ENCODE measurements at regions not wholly inside any gene's neighbourhood (a gene's known extent, or its start where the extent isn't known, plus 50 kb on each side); places are given as distances from the start of the nearest gene placed in this dataset.

DNA sequence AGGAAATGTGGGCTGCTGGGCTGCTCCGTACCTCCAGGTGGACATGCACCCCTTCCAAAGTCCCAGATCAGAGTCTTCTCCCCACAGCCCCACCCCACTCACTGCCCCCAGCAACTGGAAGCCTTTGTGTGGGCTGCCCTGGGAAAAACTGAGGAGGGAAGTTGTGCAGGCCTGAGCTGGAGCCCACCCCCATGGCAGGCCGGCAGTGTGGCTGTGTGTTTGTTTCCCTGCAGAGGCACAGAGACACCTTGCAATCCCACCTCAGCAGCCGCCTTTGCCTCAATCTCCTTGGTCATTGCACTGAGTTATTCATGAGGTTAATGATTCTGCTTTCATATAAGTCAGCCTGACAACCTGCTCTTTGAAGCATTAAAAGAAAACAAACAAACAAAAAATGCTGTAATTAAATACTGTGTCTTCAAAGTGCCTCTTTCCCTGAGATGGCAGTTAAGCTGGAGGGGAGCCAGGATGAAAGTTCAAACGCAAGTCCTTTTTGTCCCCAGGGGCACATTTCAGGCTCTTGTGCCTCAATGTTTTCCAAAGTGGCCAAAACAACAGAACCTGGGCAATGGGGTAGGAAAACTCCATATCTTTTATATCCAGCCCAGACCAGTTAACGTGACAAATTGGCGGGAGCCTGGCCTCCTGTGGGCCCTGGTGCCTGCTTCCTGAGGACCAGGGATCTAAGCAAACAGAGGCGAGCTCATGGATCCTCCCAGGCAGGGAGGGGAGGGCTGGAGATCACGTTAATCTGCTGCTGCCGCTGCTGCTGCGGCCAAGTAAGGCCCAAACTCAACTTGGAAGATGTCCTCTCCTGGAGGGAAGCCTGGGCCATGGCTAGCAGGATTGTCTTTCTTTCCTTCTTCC lies 51.9 kb upstream of the TSPAN11 start:
- H3K4me3 ChIP-seq (ENCODE audit: low read depth, low read length), result no peak overlapping the region
- no peak for DNase-seq (ENCODE audit: low read depth)

- H3K4me3 ChIP-seq (ENCODE audit: low read depth, low read length), result no peak overlapping the region
- DNase-seq (ENCODE audit: low read depth), result no peak
Measured at GRCh38 chr12:30870491-30871265, 55.9 kb upstream of the TSPAN11 start.

- no peak overlapping the region for H3K4me3 ChIP-seq (ENCODE audit: low read depth, low read length)
- DNase-seq (ENCODE audit: low read depth), result no peak
Measured at GRCh38 chr12:30867415-30867814, 59.1 kb upstream of the TSPAN11 start.

GRCh38 chr12:30866256-30866655 lies 60.3 kb upstream of the TSPAN11 start:
- H3K4me3 ChIP-seq (ENCODE audit: low read depth, low read length), result no peak overlapping the region
- no peak for DNase-seq (ENCODE audit: low read depth)

DNA sequence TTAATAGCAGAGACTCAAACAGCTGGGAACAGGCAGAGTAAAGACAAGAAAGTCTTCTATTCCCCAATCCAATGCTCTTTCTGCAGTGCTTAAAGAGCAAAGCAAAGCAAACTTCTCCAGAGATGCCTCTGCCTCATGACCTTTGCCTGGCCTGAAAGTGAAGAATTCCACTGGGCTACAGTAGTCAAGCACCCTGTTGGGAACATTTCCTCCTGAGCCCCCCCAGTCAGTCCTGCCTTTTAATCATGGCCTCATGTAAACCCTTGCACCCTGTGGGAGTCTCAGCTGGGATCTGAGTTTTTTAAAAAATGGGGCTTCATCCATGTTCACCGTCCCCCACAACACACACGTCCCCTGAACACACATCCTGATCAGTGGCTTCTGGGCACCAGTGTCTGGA lies 62.7 kb upstream of the TSPAN11 start:
- no peak for DNase-seq (ENCODE audit: low read depth)

GRCh38 chr12:30862486-30862885 lies 64.1 kb upstream of the TSPAN11 start:
- DNase-seq (ENCODE audit: low read depth), result peak; percentile 40
- H3K4me3 ChIP-seq (ENCODE audit: low read depth, low read length), result no peak overlapping the region

More for the DNA sequence above, 62.7 kb upstream of the TSPAN11 start:
- no peak overlapping the region for H3K4me3 ChIP-seq (ENCODE audit: low read depth, low read length)

DNA sequence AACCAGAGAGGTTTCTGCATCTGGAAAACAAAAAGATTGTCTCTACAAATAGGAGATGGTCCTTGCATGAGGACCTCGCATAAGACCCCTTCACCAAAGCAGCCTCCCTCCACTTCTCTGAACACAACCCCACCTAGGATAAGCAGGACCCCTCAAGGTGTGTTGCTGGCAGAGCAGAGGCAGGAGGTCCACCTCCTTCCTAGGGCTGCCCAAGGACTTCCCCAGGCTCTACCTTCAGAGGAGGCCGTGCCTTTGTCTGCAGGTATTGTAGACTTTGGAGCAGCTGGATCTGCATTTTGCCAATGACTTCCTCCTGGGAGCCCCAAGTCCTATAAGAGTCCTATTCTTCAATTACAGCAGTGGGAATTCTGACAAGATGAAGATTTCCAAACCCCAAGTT lies 67.3 kb upstream of the TSPAN11 start:
- H3K4me3 ChIP-seq (ENCODE audit: low read depth, low read length), result no peak overlapping the region
- DNase-seq (ENCODE audit: low read depth), result no peak

GRCh38 chr12:30858471-30858870 lies 68.1 kb upstream of the TSPAN11 start:
- DNase-seq (ENCODE audit: low read depth), result no peak

GRCh38 chr12:30853561-30854133 lies 72.9 kb upstream of the TSPAN11 start:
- no peak for DNase-seq (ENCODE audit: low read depth)
- H3K4me3 ChIP-seq (ENCODE audit: low read depth, low read length), result no peak overlapping the region

More at GRCh38 chr12:30858471-30858870, 68.1 kb upstream of the TSPAN11 start:
- no peak overlapping the region for H3K4me3 ChIP-seq (ENCODE audit: low read depth, low read length)

GRCh38 chr12:30850684-30851083 lies 75.9 kb upstream of the TSPAN11 start:
- DNase-seq (ENCODE audit: low read depth), result no peak
- no peak overlapping the region for H3K4me3 ChIP-seq (ENCODE audit: low read depth, low read length)

GRCh38 chr12:30847259-30847658 lies 79.3 kb upstream of the TSPAN11 start:
- H3K4me3 ChIP-seq (ENCODE audit: low read depth, low read length), result no peak overlapping the region
- DNase-seq (ENCODE audit: low read depth), result no peak

DNA sequence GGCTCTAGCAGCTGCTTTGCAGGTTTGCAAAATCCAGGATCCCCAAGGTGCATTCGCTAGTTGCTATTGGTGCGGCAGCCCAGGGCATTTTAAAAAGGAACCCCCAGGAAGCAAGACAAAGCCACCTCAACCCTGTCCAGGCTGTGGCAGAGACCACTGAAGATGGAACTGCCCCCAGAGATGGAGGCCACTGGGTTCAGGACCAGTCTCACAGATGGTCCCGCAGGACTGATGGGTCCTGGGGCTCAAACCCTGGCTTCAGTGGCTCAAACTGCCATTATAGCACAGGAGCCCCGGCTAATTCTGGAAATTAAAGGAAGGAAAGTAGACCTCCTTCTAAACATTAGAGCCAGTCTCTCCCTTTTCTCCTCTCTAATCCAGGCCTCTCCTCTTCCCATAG lies 79.8 kb upstream of the TSPAN11 start:
- DNase-seq (ENCODE audit: low read depth), result no peak
- no peak overlapping the region for H3K4me3 ChIP-seq (ENCODE audit: low read depth, low read length)

DNA sequence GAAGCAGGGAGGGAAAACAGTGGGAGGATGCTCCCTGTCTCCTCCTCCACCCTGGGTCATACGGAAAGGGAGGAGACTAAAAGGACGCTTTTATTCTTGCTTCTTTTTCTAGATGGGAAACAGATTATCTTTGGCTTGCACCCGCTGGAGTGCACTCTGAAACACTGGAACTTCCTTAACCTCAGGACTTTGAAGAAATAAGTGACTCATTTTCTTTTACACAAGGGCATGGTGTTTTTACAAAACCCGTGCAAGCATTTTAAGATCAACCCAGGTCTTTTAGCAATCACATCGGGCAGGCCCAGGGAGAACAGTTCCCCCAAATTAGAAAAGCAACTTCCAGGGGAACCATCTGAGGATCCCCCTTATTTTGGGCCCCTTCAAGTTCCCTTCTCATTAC lies 80.9 kb upstream of the TSPAN11 start:
- no peak overlapping the region for H3K4me3 ChIP-seq (ENCODE audit: low read depth, low read length)
- DNase-seq (ENCODE audit: low read depth), result no peak

- no peak for DNase-seq (ENCODE audit: low read depth)
- H3K4me3 ChIP-seq (ENCODE audit: low read depth, low read length), result no peak overlapping the region
Measured at GRCh38 chr12:30843211-30843610, 83.3 kb upstream of the TSPAN11 start.

DNA sequence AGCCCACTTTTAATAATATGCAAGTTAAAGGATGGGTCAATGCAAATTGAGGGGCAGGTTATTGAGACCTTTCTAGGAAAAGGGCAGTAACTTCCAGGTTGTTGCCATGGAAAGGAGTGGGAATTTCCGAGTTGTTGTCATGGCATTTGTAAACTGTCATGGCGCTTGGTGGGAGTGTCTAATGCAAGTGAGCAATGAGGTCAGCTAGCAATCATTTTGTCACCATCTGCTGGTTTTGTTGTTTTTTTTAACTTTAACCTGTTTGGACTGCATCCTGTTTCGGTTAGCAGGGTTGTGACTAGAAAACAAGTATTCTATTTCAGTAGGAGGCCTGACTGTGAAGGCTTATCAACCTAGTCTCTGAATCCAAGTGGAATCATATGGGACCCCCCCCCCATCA lies 85.8 kb upstream of the TSPAN11 start:
- no peak overlapping the region for H3K4me3 ChIP-seq (ENCODE audit: low read depth, low read length)
- DNase-seq (ENCODE audit: low read depth), result no peak

- no peak overlapping the region for H3K4me3 ChIP-seq (ENCODE audit: low read depth, low read length)
- no peak for DNase-seq (ENCODE audit: low read depth)
Measured at GRCh38 chr12:30839643-30840220, 85.0 kb upstream of the CAPRIN2 start.

GRCh38 chr12:30837595-30837994 lies 82.8 kb upstream of the CAPRIN2 start:
- DNase-seq (ENCODE audit: low read depth), result no peak
- H3K4me3 ChIP-seq (ENCODE audit: low read depth, low read length), result no peak overlapping the region

DNA sequence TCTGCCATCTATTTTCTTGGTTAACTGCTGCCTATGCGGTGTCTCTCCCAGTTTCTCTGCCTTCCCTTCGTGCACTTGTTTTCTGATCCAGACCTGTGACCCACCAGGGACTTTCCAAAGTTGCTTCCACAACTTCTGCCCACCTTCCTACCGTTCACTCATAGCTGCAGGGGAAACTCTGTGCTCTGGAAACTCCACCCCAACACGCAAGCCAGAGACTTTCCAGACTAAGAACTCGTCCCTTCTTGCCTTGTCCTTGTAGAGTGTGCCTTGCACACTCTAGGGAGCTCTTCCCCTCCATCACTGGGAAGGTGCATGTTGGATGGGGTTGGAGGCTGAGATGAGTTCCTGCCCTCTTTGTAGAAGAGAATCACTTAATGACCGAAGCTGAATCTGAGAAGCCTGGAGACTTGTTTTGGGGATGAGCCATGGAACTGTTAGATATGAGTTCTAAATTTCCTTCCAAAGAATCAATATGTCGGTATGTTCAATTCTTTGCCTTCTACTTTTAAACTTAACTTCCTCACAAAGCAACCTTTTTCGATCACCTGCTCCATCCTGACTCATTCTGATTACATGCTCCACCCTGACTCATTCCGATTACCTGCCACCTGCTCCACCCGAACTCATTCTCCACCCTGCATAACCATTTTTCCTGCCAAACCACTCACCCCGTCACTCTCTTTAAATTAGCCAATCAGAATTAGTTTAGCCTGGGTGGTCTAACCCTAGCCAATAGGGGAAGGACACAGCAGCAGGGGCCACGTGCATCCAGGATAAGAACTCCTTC lies 82.1 kb upstream of the CAPRIN2 start:
- DNase-seq (ENCODE audit: low read depth), result no peak
- no peak overlapping the region for H3K4me3 ChIP-seq (ENCODE audit: low read depth, low read length)

- no peak for DNase-seq (ENCODE audit: low read depth)
- H3K4me3 ChIP-seq (ENCODE audit: low read depth, low read length), result no peak overlapping the region
Measured at GRCh38 chr12:30835216-30835615, 80.5 kb upstream of the CAPRIN2 start.

Data from skeletal muscle cell (primary cell).